Neural cell (in vitro differentiated cells): ENCODE measurements at regions not wholly inside any gene's neighbourhood (a gene's known extent, or its start where the extent isn't known, plus 50 kb on each side); places are given as distances from the start of the nearest gene placed in this dataset.

Source experiments
- H2AFZ ChIP-seq: fragments of 200-600, 300-800 bp; sonication (generic), shearing (Covaris generic); 2 replicates; pipeline ENCODE4 v1.6.0; 2014; ENCODE audit warnings: low read depth, mild to moderate bottlenecking, antibody characterized with exemption, low read length, moderate library complexity
- H3F3A ChIP-seq: fragments of 200-600 bp; shearing (Covaris generic); 2 replicates; pipeline ENCODE4 v1.6.1; 2016; ENCODE audit warnings: mild to moderate bottlenecking, moderate library complexity, mixed read lengths, antibody characterized with exemption, low read length; ENCODE audit not compliant: insufficient read depth, poor library complexity, severe bottlenecking
- H3K27ac ChIP-seq: fragments of 200-600, 300-800 bp; sonication (generic), shearing (Covaris generic); 2 replicates; pipeline ENCODE4 v1.5.1; 2014; ENCODE audit warnings: mild to moderate bottlenecking, low read length, moderate library complexity
- H3K27me3 ChIP-seq: fragments of 300-800, 200-600 bp; sonication (generic), shearing (Covaris generic); 2 replicates; pipeline ENCODE4 v1.6.0; 2014; ENCODE audit warnings: mild to moderate bottlenecking, low read depth, low read length, moderate library complexity; ENCODE audit not compliant: insufficient read depth
- H3K36me3 ChIP-seq: fragments of 300-800, 200-600 bp; sonication (generic), shearing (Covaris generic); 2 replicates; pipeline ENCODE4 v1.5.1; 2014; ENCODE audit warnings: mild to moderate bottlenecking, antibody characterized with exemption, low read length, moderate library complexity; ENCODE audit not compliant: insufficient read depth
- H3K4me2 ChIP-seq: fragments of 300-800, 200-600 bp; sonication (generic), shearing (Covaris generic); 2 replicates; pipeline ENCODE4 v1.6.0; 2014; ENCODE audit warnings: mild to moderate bottlenecking, low read length
- H3K4me3 ChIP-seq: fragments of 300-800, 200-600 bp; sonication (generic), shearing (Covaris generic); 2 replicates; pipeline ENCODE4 v1.5.1; 2014; ENCODE audit warnings: mild to moderate bottlenecking, low read length, moderate library complexity
- H3K79me2 ChIP-seq: fragments of 200-600 bp; shearing (Covaris generic); replicated peaks from 2 replicates; pipeline ENCODE4 v1.6.0; 2014; ENCODE audit warnings: mild to moderate bottlenecking, low read length, moderate library complexity; ENCODE audit not compliant: insufficient read depth
- H3K9ac ChIP-seq: fragments of 300-800, 200-600 bp; sonication (generic), shearing (Covaris generic); 2 replicates; pipeline ENCODE4 v1.6.1; 2016; ENCODE audit warnings: mild to moderate bottlenecking, low read length, mixed read lengths
- H3K9me2 ChIP-seq: fragments of 200-600 bp; shearing (Covaris generic); 2 replicates; pipeline ENCODE4 v1.6.1; 2016; ENCODE audit warnings: mild to moderate bottlenecking, low read length, mixed read lengths; ENCODE audit not compliant: insufficient read depth
- H3K9me3 ChIP-seq: fragments of 200-600, 300-800 bp; sonication (generic), shearing (Covaris generic); 2 replicates; pipeline ENCODE4 v1.6.1; 2016; ENCODE audit warnings: mild to moderate bottlenecking, mixed run types, low read length, moderate library complexity, mixed read lengths
- H4K20me1 ChIP-seq: fragments of 200-600 bp; shearing (Covaris generic); 2 replicates; pipeline ENCODE4 v1.6.1; 2016; ENCODE audit warnings: mild to moderate bottlenecking, mixed run types; ENCODE audit not compliant: insufficient read depth
- EP300 ChIP-seq: fragments of 450-650 bp; conservative IDR thresholded peaks from 2 replicates; pipeline ENCODE4 v1.6.1; 2014; ENCODE audit warnings: antibody characterized with exemption, mild to moderate bottlenecking, moderate library complexity; ENCODE audit not compliant: poor library complexity, severe bottlenecking
- EZH2 ChIP-seq: fragments of 200-600, 300-800 bp; shearing (Covaris generic), sonication (generic); IDR thresholded peaks from 2 replicates; pipeline ENCODE4 v1.6.1; 2014; ENCODE audit warnings: antibody characterized with exemption, low read length, borderline replicate concordance, mild to moderate bottlenecking; ENCODE audit not compliant: insufficient read depth, poor library complexity, severe bottlenecking
- MXI1 ChIP-seq: fragments of 450-650 bp; conservative IDR thresholded peaks from 2 replicates; pipeline ENCODE4 v1.6.1; 2014; ENCODE audit warnings: antibody characterized with exemption, mild to moderate bottlenecking; ENCODE audit not compliant: poor library complexity, severe bottlenecking
- RAD21 ChIP-seq: fragments of 450-650 bp; conservative IDR thresholded peaks from 2 replicates; pipeline ENCODE4 v1.6.1; 2014; ENCODE audit warnings: antibody characterized with exemption, mild to moderate bottlenecking, moderate library complexity
- SMC3 ChIP-seq: fragments of 450-650 bp; conservative IDR thresholded peaks from 2 replicates; pipeline ENCODE4 v1.6.1; 2014; ENCODE audit warnings: antibody characterized with exemption, mild to moderate bottlenecking, moderate library complexity; ENCODE audit not compliant: poor library complexity
- TAF1 ChIP-seq: IDR thresholded peaks from 2 replicates; pipeline ENCODE4 v1.6.1; 2012; ENCODE audit warnings: low read depth
- TF ChIP-seq, protein P1 (sequence below): fragments of 450-650 bp; IDR thresholded peaks from 2 replicates; pipeline ENCODE4 v1.5.1; 2014; ENCODE audit warnings: antibody characterized with exemption, mild to moderate bottlenecking, moderate library complexity; ENCODE audit not compliant: poor library complexity, severe bottlenecking
- TF ChIP-seq, protein P2 (sequence below): IDR thresholded peaks from 2 replicates; pipeline ENCODE4 v1.6.1; 2012; ENCODE audit warnings: borderline replicate concordance

DNA sequence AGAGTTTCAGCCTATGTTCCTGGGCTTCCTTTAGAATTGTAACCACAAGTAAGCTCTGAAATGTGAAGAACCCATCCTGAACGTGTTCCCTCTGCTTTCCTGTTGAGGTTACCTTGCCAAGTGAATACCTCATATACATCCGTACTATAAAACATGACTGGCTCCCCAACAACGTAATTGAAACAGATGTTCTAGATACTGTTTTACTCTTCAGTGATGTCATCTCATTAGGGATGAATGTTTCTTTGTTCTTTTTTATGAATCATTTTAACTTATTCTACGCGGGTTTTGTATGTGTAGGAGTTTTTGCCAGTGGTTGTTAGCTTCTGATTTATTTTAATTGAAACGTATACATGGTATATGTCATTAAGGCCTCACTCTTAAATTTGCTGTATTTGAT is 166.8 kb downstream of the SAMD5 start (continued):
- TF ChIP-seq MXI1 (no peak), EZH2 (no peak)

DNA sequence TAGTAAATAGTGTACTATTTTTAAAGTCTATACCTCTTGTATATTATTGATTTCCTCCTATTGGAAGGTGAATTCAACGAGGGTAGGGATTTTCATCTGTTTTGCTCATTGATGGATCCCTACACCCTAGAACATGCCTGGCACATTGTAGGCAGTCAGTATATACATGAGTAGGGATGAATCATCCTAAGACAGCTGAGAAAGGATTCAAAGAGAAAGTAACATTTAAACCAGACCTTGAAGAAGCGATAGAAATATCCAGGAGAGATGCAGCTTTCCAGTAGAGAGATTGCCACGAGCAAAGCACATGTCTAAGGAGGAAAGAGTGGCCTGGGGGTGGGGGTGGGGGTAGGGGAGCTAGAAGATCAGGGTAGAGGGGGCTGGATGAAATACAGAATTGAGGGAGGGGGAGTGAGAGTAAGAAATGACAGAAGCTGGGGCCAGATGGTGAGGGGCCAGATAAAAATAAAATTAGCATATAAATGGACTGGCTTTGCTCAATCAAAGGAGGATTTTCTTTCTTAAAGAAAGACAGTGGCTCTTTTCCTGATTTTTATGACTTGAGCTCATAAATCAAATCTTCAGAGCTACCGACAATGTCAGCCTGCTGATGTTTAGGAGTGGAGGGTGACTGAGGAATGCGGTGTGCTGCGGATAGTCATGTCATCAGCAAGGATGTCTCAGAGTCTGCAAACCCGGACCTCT is 168.2 kb downstream of the SAMD5 start:
- no peaks in the 10 kb centered on the region for H3K36me3 ChIP-seq
- H3K9me2 ChIP-seq = no peaks in the 10 kb centered on the region
- H3K27ac ChIP-seq = no peak overlapping the region
- no peak overlapping the region for H3K4me3 ChIP-seq
- no peaks in the 10 kb centered on the region for H3F3A ChIP-seq
- no peaks in the 10 kb centered on the region for H3K27me3 ChIP-seq
- no peaks in the 10 kb centered on the region for H3K9me3 ChIP-seq
- no peaks in the 10 kb centered on the region for H3K79me2 ChIP-seq
- TF ChIP-seq, protein P1, sequence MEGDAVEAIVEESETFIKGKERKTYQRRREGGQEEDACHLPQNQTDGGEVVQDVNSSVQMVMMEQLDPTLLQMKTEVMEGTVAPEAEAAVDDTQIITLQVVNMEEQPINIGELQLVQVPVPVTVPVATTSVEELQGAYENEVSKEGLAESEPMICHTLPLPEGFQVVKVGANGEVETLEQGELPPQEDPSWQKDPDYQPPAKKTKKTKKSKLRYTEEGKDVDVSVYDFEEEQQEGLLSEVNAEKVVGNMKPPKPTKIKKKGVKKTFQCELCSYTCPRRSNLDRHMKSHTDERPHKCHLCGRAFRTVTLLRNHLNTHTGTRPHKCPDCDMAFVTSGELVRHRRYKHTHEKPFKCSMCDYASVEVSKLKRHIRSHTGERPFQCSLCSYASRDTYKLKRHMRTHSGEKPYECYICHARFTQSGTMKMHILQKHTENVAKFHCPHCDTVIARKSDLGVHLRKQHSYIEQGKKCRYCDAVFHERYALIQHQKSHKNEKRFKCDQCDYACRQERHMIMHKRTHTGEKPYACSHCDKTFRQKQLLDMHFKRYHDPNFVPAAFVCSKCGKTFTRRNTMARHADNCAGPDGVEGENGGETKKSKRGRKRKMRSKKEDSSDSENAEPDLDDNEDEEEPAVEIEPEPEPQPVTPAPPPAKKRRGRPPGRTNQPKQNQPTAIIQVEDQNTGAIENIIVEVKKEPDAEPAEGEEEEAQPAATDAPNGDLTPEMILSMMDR = no peak
- no peak for TF ChIP-seq RAD21
- TF ChIP-seq, protein P2, sequence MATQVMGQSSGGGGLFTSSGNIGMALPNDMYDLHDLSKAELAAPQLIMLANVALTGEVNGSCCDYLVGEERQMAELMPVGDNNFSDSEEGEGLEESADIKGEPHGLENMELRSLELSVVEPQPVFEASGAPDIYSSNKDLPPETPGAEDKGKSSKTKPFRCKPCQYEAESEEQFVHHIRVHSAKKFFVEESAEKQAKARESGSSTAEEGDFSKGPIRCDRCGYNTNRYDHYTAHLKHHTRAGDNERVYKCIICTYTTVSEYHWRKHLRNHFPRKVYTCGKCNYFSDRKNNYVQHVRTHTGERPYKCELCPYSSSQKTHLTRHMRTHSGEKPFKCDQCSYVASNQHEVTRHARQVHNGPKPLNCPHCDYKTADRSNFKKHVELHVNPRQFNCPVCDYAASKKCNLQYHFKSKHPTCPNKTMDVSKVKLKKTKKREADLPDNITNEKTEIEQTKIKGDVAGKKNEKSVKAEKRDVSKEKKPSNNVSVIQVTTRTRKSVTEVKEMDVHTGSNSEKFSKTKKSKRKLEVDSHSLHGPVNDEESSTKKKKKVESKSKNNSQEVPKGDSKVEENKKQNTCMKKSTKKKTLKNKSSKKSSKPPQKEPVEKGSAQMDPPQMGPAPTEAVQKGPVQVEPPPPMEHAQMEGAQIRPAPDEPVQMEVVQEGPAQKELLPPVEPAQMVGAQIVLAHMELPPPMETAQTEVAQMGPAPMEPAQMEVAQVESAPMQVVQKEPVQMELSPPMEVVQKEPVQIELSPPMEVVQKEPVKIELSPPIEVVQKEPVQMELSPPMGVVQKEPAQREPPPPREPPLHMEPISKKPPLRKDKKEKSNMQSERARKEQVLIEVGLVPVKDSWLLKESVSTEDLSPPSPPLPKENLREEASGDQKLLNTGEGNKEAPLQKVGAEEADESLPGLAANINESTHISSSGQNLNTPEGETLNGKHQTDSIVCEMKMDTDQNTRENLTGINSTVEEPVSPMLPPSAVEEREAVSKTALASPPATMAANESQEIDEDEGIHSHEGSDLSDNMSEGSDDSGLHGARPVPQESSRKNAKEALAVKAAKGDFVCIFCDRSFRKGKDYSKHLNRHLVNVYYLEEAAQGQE = no peak
- no peak for TF ChIP-seq SMC3
- no peak for TF ChIP-seq MXI1
- no peak for TF ChIP-seq EZH2
- TF ChIP-seq EP300 = no peak
- TF ChIP-seq TAF1 = no peak
- H3K4me2 ChIP-seq = no peak overlapping the region
- H4K20me1 ChIP-seq = no peaks in the 10 kb centered on the region
- no peak overlapping the region for H3K9ac ChIP-seq
- no peak overlapping the region for H2AFZ ChIP-seq

DNA sequence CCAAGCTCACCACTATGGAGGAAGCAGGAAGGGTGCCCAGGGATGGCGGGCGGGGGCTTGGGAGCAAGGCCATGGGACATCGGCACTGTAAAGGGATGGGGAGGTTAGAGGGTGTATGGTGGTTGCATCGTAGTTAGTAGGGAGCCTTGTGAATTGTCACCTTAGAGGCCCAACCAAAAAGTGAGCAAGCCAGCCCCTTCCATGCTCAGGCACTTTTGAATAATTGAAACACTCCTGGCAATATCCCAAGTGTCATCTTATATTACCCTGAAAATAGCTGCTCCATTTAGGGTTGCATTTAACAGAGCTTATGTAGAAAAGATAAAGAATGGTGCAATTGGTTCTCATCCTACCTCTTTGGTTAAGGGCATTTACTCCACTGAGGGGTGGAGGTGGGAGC is 169.2 kb downstream of the SAMD5 start:
- no peaks in the 10 kb centered on the region for H4K20me1 ChIP-seq
- no peak overlapping the region for H2AFZ ChIP-seq
- no peak overlapping the region for H3K9ac ChIP-seq
- no peak for TF ChIP-seq RAD21
- TF ChIP-seq, protein P2 = no peak
- no peaks in the 10 kb centered on the region for H3K36me3 ChIP-seq
- H3K9me3 ChIP-seq = no peaks in the 10 kb centered on the region
- H3K27ac ChIP-seq = peak overlapping the region; percentile 18
- no peaks in the 10 kb centered on the region for H3K9me2 ChIP-seq
- H3K4me3 ChIP-seq = no peak overlapping the region
- H3F3A ChIP-seq = no peaks in the 10 kb centered on the region
- H3K27me3 ChIP-seq = no peaks in the 10 kb centered on the region
- no peak overlapping the region for H3K4me2 ChIP-seq
- H3K79me2 ChIP-seq = no peaks in the 10 kb centered on the region
